Smooth muscle cell (in vitro differentiated cells): ENCODE measurements at regions not wholly inside any gene's neighbourhood (a gene's known extent, or its start where the extent isn't known, plus 50 kb on each side); places are given as distances from the start of the nearest gene placed in this dataset.
A peak's percentile ranks its signal among the peaks of the same experiment; 100 is the strongest.

ENCODE experiments used
- DNase-seq: peaks from one replicate; lab custom pipeline; 2025; ENCODE audit not compliant: unreplicated experiment; lab: John Stamatoyannopoulos, UW
- H2AFZ ChIP-seq: fragments of 200-600 bp; sonication (generic); 2 replicates; pipeline ENCODE4 v1.6.0; 2016; ENCODE audit warnings: antibody characterized with exemption, low read depth, mild to moderate bottlenecking
- H3F3A ChIP-seq: fragments of 200-600 bp; sonication (generic); 2 replicates; pipeline ENCODE4 v1.6.0; 2017; ENCODE audit warnings: antibody characterized with exemption, low read depth
- H3K27ac ChIP-seq: fragments of 200-600 bp; sonication (generic); 2 replicates; pipeline ENCODE4 v1.5.1; 2016; ENCODE audit warnings: low read depth, mild to moderate bottlenecking
- H3K27me3 ChIP-seq: fragments of 200-600 bp; sonication (generic); 2 replicates; pipeline ENCODE4 v1.6.1; 2016; ENCODE audit warnings: low read depth, mild to moderate bottlenecking
- H3K36me3 ChIP-seq: fragments of 200-600 bp; sonication (generic); 2 replicates; pipeline ENCODE4 v1.5.1; 2016; ENCODE audit warnings: low read depth
- H3K4me1 ChIP-seq: fragments of 200-600 bp; sonication (generic); 2 replicates; pipeline ENCODE4 v1.5.1; 2016; ENCODE audit warnings: low read depth
- H3K4me2 ChIP-seq: fragments of 200-600 bp; sonication (generic); 2 replicates; pipeline ENCODE4 v1.6.0; 2016; ENCODE audit warnings: mild to moderate bottlenecking
- H3K4me3 ChIP-seq: fragments of 200-600 bp; sonication (generic); 2 replicates; pipeline ENCODE4 v1.5.1; 2016; ENCODE audit warnings: mild to moderate bottlenecking
- H3K79me2 ChIP-seq: fragments of 200-600 bp; sonication (generic); 2 replicates; pipeline ENCODE4 v1.6.0; 2016; ENCODE audit warnings: low read depth, mild to moderate bottlenecking
- H3K9ac ChIP-seq: fragments of 200-600 bp; sonication (generic); 2 replicates; pipeline ENCODE4 v1.6.0; 2016; ENCODE audit warnings: low read depth
- H3K9me3 ChIP-seq: fragments of 200-600 bp; sonication (generic); replicated peaks from 2 replicates; pipeline ENCODE4 v1.5.1; 2016; ENCODE audit warnings: low read depth
- H4K20me1 ChIP-seq: fragments of 200-600 bp; sonication (generic); 2 replicates; pipeline ENCODE4 v1.6.0; 2016; ENCODE audit warnings: low read depth
- WGBS: methylation state at CpG from one replicate; pipeline ENCODE4 v1.1.7; 2016; ENCODE audit warnings: low lambda C conversion rate; 5-methylcytosine and 5-hydroxymethylcytosine counted together
- TF ChIP-seq, protein P1 (sequence below): fragments of 200-600 bp; sonication (generic); IDR thresholded peaks from 2 replicates; pipeline ENCODE4 v1.5.1; 2017; ENCODE audit warnings: borderline replicate concordance, mild to moderate bottlenecking, antibody characterized with exemption; ENCODE audit not compliant: insufficient read depth, poor library complexity, severe bottlenecking

- H3K79me2 ChIP-seq = no peaks in the 10 kb centered on the region
- H3K27me3 ChIP-seq = peaks cover 50% of the 10 kb centered on the region
- no peak overlapping the region for H2AFZ ChIP-seq
- DNase-seq = no peak
- H3F3A ChIP-seq = no peaks in the 10 kb centered on the region
- no peaks in the 10 kb centered on the region for H3K9me3 ChIP-seq
- no peak overlapping the region for H3K9ac ChIP-seq
- WGBS = 88% methylated on average over 2 of the region's 2 CpGs
- H3K36me3 ChIP-seq = no peaks in the 10 kb centered on the region
- H4K20me1 ChIP-seq = no peaks in the 10 kb centered on the region
- H3K4me1 ChIP-seq = no peaks in the 10 kb centered on the region
- TF ChIP-seq, protein P1, sequence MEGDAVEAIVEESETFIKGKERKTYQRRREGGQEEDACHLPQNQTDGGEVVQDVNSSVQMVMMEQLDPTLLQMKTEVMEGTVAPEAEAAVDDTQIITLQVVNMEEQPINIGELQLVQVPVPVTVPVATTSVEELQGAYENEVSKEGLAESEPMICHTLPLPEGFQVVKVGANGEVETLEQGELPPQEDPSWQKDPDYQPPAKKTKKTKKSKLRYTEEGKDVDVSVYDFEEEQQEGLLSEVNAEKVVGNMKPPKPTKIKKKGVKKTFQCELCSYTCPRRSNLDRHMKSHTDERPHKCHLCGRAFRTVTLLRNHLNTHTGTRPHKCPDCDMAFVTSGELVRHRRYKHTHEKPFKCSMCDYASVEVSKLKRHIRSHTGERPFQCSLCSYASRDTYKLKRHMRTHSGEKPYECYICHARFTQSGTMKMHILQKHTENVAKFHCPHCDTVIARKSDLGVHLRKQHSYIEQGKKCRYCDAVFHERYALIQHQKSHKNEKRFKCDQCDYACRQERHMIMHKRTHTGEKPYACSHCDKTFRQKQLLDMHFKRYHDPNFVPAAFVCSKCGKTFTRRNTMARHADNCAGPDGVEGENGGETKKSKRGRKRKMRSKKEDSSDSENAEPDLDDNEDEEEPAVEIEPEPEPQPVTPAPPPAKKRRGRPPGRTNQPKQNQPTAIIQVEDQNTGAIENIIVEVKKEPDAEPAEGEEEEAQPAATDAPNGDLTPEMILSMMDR = no peak
- H3K4me2 ChIP-seq = no peak overlapping the region
- H3K4me3 ChIP-seq = no peak overlapping the region
- no peak overlapping the region for H3K27ac ChIP-seq
Measured at GRCh38 chr20:60222497-60222896, 264.3 kb downstream of the CDH26 start.

GRCh38 chr20:60223174-60223573 is 265.0 kb downstream of the CDH26 start:
- Histone ChIP-seq H3F3A (no peaks in the 10 kb centered on the region), H3K79me2 (no peaks in the 10 kb centered on the region), H3K27ac (no peak overlapping the region), H2AFZ (no peak overlapping the region), H3K36me3 (no peaks in the 10 kb centered on the region), H3K9me3 (no peaks in the 10 kb centered on the region), H4K20me1 (no peaks in the 10 kb centered on the region), H3K27me3 (peaks cover 43% of the 10 kb centered on the region), H3K4me3 (no peak overlapping the region), H3K9ac (no peak overlapping the region), H3K4me1 (no peaks in the 10 kb centered on the region), H3K4me2 (no peak overlapping the region)
- TF ChIP-seq, protein P1 = no peak
- 79% methylated on average over 5 of the region's 5 CpGs for WGBS
- DNase-seq = no peak

DNA sequence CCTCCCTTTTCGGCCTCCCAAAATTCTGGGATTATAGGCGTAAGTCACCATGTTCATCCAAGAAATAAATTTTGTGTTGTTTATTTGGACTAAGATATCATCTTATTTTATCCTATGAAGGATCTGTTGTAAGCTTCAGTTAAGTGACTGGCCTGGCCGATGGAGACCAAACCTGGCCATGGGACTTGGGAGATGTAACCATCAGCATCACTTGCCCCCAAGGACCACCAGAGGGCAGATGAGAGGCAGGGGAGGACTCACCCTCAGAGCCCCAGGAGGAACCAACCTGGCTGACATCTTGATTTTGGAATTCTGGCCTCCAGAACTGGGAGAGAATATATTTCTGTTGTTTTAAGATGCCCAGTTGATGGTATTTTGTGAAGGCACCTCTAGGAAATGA is 266.7 kb downstream of the CDH26 start:
- Histone ChIP-seq H3K4me1 (no peaks in the 10 kb centered on the region), H3K36me3 (no peaks in the 10 kb centered on the region), H2AFZ (no peak overlapping the region), H3K4me2 (no peak overlapping the region), H3K79me2 (no peaks in the 10 kb centered on the region), H4K20me1 (no peaks in the 10 kb centered on the region), H3K9ac (no peak overlapping the region), H3K27ac (no peak overlapping the region), H3F3A (no peaks in the 10 kb centered on the region), H3K9me3 (no peaks in the 10 kb centered on the region), H3K4me3 (no peak overlapping the region), H3K27me3 (peaks cover 25% of the 10 kb centered on the region)
- WGBS = 91% methylated on average over 3 of the region's 3 CpGs
- TF ChIP-seq, protein P1 = peak; percentile 43
- DNase-seq = no peak

DNA sequence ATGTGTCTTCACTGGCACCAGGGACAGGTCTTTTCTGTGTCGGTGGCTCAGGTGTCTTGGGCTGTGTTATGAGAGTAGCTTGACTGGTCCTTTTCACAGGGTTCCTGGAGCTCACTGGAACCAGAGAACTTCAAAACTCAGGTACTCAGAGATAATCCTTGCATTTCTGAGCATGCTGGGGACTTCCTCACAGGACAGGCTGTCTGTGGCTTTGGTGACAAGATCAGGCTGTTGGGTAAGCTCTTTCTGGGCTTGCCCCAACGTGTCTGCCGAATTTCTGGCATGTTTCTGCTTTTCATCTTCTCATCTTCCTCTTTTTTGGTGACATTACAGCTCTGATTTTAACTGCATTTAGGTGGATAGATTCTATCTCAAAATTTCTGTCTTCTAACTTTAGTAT is 270.0 kb downstream of the CDH26 start:
- Histone ChIP-seq H3K4me3 (no peak overlapping the region), H3K27ac (peak overlapping the region; percentile 42), H3F3A (no peaks in the 10 kb centered on the region), H3K9me3 (no peaks in the 10 kb centered on the region), H3K4me1 (no peaks in the 10 kb centered on the region), H3K36me3 (no peaks in the 10 kb centered on the region), H3K4me2 (no peak overlapping the region), H3K27me3 (no peaks in the 10 kb centered on the region), H2AFZ (no peak overlapping the region), H3K9ac (no peak overlapping the region), H3K79me2 (no peaks in the 10 kb centered on the region), H4K20me1 (no peaks in the 10 kb centered on the region)
- TF ChIP-seq, protein P1 = no peak
- no peak for DNase-seq
- WGBS = 52% methylated on average over 3 of the region's 3 CpGs
